ENCODE measurements at regions not wholly inside any gene's neighbourhood (a gene's known extent, or its start where the extent isn't known, plus 50 kb on each side); places are given as distances from the start of the nearest gene placed in this dataset.

- no peak for TF ChIP-seq CTCF (IDR thresholded peaks at IDR 0.05)
- TF ChIP-seq ZNF423 (CRISPR knock-in tag; IDR thresholded peaks at IDR 0.05) = no peak
- no peak for TF ChIP-seq TP53 (CRISPR knock-in tag; IDR thresholded peaks at IDR 0.05)
- TF ChIP-seq PRDM15 (CRISPR knock-in tag; IDR thresholded peaks at IDR 0.05) = no peak
- no peak for TF ChIP-seq KAT7 (CRISPR knock-in tag; IDR thresholded peaks at IDR 0.05; ENCODE audit: borderline replicate concordance)
- no peak for TF ChIP-seq JUN (CRISPR knock-in tag; IDR thresholded peaks at IDR 0.05)
- no peak for TF ChIP-seq USF2 (CRISPR knock-in tag; IDR thresholded peaks at IDR 0.05)
- no peak for TF ChIP-seq GABPB1 (CRISPR knock-in tag; IDR thresholded peaks at IDR 0.05)
- TF ChIP-seq JAZF1 (CRISPR knock-in tag; IDR thresholded peaks at IDR 0.05) = no peak
- TF ChIP-seq CREB1 (CRISPR knock-in tag; IDR thresholded peaks at IDR 0.05) = no peak
- TF ChIP-seq E2F1 (CRISPR knock-in tag; IDR thresholded peaks at IDR 0.05) = no peak
- no peak for TF ChIP-seq ZNF281 (CRISPR knock-in tag; IDR thresholded peaks at IDR 0.05)
Observed at GRCh38 chr6:80974579-80974978, 777.9 kb downstream of the TENT5A start.

All from WTC11 (cell line).